HG03045 (cell line): ENCODE measurements at regions not wholly inside any gene's neighbourhood (a gene's known extent, or its start where the extent isn't known, plus 50 kb on each side); places are given as distances from the start of the nearest gene placed in this dataset.

ENCODE experiments used
- ATAC-seq: cut with Tn5 transposase; IDR thresholded peaks from one replicate; pipeline ENCODE4 v1.9.1; 2021; ENCODE audit warnings: mild to moderate bottlenecking, moderate library complexity; ENCODE audit not compliant: unreplicated experiment

DNA sequence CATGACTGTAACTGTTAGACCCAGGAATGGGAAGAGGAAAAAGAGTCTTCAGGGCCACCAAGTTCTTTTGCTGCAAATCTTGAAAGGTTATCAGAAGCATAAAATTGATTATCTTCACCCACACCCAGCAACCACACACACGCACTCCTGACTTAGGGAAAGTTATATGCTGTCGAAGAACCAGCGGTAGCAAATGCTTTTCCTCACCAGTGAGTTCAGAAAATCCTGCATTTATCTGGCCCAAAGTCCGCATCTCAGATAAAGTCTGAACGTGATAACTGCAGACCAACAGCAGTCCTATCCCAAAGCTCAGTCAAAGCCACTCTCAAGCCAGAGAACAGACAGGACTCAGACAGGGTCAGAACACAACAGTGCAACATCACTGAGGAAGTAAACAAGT lies 115.6 kb downstream of the IRS2 start:
- ATAC-seq = no peak

DNA sequence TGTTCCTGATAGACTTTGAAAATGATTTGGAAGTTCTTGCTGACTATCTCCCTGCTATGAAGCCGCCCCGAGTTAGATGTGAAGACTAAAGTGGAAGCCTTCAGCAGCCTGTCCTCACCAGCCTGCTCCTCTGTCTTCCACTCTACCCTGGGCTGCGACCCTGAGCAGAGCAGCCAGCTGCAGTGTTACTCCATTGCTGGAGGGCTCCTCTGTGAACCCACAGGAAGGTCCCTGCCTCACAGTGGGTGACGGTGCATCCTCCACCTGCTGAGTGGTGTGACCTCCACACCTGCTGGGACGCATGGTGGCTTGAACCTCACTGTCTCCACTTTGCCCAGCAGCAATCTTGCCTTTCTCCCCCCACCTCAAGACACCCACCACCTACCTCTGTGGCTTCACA lies 116.4 kb downstream of the IRS2 start:
- no peak for ATAC-seq

DNA sequence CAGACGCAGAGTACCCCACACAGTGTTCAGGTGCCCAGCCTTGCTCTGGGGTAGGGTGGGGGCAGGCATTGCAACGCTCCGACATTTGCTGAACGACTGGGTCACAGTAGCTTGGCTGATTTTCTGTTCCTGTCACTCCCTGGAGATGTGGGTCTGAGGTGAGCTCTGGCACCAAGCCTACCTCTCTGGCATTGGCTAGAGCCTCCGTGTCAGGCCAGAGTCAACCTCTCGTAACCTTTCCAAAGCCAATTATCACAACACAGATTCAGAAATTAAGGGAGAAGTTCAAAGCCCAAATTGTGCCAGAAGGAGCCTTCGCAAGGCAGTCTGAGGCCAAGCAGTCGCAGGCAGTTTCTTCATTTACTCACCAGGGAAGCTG lies 117.2 kb downstream of the IRS2 start:
- no peak for ATAC-seq

DNA sequence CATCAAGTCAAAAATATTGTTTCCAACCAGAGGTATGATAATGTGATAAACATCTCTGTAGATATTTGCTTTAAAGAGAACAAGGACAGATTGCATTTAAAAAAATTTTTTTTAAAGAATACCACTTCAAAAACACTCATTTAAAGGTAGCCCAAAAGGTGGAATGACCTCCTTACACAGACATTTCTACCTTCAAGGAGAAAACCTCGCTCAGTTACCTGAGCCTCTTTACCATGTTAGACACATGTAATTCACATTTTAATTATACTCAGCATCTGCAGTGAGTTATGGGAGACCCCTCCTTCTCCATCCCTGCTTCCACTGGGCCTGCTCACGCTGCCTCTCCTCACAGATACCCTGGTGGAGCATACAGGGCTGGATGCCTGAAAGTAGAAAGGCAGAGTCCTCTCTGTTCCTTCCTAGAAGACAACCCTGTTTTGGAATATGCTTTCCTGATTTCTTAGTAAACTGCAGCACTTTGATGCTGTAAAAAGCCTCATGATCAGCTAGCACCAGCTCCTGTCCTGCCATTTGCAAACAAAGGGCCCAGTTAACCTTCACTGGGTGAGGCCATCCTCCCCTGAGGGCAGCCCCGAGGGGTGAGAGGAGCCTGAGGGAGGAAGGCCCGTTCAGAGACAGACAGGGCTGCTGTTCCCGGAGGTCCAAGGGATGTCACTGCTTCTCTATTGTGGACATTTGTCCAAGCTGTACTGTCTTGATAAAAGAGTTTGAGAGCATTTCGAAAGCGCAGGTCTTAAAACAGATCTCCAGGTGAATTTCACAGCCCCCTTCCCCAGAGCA lies 117.8 kb downstream of the IRS2 start:
- no peak for ATAC-seq

DNA sequence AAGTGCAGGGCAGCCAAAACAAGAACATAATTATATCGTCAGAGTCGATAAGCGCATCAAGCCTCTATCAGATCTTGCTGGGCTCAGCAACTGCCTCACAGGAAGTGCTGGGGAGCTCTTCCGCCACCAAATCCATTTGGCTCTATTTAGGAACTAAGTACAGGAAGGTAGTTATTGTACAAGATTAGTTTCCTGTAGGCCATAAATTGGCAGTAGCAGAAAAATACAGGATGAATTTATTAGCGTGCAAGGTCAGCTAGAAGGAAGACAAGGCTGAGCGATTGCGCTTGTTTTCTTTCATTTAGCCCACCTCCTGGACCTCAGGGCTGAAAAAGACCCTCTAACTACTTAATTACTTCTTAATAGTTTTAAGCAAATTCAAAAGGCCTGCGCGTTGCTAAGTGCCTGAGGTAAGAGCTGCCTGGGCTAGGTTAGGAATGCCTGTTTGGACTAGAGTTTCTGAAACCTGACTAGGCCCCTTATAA lies 118.5 kb downstream of the IRS2 start:
- ATAC-seq = no peak

DNA sequence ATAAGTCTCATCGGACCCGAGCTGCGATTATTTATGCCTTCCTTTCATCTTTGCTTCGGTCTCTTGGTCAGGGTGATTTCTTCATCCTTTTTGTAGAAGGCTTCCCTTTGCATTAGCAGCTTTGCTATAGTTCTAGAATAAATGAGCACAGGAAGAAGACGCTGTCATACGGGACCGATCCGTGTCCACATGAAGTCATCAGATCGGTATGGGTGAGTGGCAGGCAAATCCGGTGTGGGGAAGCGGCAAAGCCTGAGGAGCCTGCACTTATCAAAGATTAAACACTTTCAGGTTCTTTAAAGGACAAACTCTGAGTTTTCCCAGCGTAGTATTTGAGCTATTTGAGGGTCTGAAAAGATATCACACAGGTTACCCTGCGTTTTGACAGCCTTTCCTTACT lies 119.3 kb downstream of the IRS2 start:
- no peak for ATAC-seq

DNA sequence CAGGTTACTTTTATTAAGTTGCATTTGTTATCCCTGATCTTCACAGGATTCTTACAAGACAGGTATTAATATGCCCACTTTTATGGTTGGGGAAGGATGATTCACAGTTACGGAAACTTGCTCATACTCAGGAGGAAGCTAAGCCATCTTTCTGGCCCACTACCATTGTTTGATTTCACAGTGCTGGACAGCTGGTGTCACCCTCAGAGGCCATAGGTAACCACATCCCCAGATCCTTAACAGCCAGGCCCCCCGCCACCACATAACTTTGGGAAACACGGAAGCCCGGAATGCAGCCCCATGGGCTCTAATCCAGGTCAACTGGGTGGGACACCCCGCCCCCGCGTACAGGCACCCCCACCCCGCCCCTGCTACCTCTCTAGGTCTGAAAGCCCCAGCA lies 119.7 kb downstream of the IRS2 start:
- no peak for ATAC-seq

DNA sequence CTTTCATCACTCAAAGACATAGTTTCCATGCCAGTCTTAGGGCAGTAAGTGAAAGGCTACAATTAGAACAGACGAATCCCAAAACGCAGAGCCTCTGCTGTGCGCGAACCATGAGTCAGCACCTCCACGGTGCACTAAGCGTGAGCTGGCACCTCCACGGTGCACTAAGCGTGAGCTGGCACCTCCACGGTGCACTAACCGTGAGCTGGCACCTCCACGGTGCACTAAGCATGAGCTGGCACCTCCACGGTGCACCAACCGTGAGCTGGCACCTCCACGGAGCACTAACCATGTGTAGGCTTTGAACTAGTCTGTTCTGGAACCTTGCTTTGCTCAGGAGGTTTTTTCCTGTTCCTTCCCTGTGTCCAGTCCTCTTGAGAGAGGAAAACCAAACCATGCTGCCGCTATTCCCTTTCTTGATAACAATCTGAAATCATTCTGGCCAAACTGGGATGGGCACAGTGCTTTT lies 120.6 kb downstream of the IRS2 start:
- ATAC-seq = no peak

DNA sequence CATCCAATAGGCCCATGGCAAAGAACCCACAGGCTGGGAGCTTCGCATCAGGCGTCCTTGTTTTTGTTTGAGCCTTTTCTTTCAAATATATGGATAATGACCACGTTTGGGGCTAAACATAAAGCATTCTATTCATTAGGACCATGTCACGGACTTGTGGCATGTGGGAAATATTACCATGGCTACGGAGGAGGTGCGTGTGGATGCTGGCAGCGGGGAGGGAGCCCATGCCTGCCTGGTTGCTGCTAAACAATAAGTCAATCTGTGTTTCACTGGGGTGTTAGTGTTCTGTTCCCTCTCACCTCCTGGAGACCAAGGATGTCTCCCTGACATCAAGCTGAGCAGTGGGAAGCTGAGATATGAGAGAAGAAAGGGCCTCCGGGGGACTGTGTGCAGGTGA lies 121.1 kb downstream of the IRS2 start:
- no peak for ATAC-seq

DNA sequence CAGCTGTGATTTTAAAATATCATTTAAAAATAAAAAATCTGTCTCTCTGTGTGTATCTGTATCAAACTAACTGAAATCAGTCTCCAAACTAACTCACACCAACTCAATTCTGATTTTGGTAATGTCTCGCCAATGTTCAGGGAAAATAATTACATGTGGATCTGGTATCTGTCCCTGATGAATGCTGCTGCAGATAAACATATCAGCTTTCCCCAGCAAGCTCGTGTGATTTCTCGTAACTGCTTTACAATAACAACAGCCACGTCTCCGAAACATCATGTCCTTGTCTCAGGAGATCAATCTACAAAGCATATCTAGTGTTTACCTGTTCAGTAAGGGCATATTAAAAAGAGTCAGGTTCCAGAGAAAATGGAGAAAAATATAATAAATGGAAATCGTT lies 129.0 kb downstream of the IRS2 start:
- no peak for ATAC-seq

DNA sequence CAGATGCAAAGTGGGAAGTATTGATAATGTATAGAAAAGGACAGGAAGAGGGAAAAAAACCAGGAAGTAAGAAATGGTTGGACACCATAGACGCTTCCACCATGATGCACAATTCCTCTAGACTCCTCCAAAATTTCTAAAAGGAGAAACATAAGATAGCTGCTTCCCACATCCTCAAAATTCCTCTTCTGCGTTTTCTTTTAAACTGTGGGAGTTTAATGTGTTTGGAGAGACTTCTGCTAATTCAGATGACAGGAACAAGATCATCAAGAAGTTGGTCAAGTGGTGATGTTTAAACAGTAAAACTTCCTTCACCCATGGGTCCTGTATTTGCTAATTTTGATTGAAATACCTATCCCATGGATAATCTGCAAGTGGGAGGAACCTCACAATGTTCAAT lies 130.2 kb downstream of the IRS2 start:
- ATAC-seq = no peak

DNA sequence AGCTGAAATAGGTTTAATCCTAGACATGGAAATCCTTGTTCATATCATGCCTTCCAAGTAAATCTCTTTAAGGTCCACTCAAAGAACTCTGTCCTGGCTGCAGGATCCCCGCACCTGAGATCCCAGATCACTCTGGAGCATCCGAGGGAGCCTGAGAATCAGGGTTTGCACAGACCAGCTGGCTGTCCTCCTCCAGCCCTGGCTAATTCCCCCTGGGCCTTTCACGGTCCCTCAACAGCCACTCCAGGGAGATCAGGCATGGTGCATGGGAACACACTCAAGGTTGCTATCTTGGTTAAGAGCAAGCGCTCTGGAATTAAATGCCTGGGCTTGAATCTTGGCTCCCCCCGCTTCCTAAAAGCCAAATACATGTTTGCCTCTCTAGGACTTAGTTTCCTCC lies 130.8 kb downstream of the IRS2 start:
- ATAC-seq = no peak

DNA sequence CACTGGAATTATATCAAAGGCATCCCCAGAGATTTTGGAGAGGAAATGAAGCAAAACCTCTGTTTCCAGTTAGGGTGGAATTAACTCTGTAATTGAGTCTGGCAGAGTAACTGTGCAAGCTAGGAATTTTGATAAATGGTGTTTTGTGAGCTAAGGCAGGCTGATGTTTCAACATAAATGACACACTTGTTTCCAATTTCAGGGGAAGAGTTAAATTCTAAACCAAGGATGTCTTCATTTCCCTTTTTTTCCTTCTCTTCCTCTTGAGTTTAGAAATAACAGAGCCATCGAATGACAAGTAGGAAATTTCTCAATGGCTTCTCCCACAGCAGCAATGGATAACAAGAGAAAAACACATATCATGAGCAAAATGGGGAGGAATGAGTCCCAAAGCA lies 131.2 kb downstream of the IRS2 start:
- no peak for ATAC-seq

DNA sequence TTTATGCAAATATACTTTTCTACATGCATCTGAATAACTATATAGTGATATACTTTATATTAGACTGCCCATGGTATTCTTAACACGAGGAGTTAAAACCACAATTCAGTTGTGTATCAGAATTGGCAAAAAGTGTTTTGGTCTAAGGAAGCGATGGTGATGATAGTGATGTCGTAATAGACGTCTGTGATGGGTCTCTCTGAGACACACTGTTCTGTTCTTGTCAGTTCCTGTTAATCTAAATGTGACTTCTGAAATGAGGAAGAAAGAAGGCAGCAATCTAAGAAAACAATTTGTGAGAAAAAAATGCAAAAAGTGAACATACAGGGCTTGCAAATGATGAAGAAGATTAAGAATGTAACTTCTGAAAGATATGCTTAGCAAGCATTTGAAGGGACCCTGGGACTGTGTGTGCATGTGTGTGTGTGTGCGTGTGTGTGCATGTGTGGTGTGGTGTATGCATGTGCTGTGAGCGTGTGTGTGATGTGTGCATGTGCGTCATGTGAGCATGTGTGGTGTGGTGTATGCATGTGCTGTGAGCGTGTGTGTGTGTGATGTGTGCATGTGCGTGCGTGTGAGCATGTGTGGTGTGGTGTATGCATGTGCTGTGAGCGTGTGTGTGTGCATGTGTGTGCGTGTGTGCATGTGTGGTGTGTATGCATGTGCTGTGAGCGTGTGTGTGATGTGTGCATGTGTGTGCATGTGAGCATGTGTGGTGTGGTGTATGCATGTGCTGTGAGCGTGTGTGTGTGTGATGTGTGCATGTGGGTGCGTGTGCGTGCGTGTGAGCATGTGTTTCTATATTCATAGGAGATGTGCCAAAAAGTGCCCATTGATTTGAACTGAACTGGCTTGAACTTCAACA lies 131.8 kb downstream of the IRS2 start:
- ATAC-seq = no peak

DNA sequence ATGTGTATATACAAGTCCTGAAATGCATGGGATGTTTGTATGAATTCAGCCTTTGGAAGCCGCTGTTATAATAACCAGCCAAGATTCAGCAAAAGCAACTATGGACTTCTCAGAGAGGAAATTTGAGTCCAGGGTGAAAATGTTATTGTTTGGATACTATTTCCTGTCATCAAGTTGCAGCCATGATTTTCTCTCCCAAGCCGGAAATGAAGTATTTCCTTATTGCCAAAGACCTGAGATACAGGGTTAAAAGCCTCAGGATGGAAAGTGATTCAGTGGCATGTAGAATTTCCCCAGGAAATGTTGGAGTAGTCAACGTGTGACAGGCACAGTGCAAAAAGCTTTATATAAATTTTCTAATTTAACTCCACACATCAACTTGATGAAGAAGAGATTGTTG lies 133.9 kb downstream of the IRS2 start:
- ATAC-seq = no peak

DNA sequence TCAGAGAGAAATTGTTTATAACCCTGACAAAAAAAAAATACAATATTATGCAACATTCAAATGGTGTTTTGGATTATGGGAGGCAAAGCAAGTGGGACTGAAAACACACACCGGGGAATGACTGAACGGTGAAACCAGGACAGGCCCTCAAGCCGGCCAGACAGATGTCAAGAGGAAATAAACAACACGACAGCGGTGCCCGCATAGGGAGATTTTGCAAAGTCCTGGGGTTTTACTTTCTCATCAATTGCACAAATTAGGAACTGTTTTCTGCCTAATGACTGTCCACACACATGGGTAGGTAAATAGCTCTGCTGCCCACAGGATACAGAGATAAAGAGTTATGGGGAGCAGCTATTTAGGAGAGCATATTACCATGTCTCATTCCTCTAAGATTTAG lies 134.5 kb downstream of the IRS2 start:
- no peak for ATAC-seq

DNA sequence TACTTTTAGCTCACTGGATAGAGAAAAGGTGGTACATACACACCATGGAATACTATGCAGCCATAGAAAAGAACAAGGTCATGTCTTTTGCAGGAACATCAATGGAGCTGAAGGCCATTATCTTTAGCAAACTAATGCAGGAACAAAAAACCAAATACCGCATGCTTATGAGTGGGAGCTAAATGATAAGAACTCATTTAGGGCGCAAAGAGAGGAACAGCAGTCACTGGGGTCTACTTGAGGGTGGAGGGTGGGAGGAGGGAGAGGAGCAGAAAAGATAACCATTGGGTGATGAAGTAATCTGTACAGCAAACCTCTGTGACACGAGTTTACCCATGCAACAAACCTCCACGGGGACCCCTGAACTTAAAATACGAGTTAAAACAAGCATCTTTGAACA lies 135.1 kb downstream of the IRS2 start:
- no peak for ATAC-seq

DNA sequence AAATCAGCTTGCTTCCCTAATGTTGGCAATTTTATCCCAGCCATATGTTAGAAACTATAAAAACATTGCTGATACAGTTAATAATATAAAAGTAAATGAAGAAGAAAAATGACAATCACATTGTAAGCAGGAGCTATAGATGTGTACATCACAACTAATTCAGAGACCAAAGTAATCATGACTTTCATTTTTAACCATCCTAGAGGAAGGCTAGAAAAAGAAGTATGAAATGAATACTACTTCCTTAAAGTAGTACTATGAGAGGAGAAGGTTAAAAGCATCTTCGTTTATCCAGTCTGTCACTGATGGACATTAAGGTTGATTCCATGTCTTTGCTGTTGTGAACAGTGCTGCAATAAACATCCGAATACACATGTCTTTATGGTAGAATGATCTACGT lies 135.5 kb downstream of the IRS2 start:
- no peak for ATAC-seq

DNA sequence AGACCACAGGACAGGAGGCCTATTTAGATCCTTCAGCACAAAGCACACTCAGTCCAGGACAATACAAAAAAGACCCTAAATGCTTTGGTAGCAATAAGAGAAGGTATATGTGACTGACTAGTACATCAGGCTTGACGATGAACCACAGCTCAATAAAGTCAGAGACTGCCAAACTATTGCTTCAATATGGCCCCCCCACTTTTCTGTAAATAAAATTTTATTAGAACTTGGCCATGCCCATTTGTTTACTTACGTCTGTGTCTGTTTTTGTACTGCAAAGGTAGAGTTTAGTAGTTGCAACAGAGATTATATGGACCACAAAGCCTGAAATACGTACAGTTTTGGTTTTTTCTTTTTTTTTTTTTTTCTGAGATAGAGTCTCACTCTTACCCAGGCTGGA lies 136.7 kb downstream of the IRS2 start:
- ATAC-seq = no peak

DNA sequence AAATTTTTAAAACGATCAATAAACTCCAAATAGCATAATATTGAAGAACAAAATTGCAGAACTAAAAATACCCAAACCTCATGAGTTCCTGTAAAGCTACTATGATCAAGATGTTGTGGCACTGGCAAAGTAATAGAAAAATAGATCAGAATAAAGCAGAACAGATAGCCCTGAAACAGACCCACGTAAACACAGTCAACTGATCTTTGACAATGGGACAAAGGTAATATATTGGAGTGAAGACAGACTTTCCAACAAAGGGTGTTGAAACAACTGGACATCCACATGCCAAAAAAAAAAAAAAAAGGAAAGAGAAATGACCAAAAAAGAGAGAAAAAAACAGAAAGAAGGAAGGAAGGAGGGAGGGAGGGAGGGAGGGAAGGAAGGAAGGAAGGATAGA lies 138.7 kb downstream of the IRS2 start:
- no peak for ATAC-seq

DNA sequence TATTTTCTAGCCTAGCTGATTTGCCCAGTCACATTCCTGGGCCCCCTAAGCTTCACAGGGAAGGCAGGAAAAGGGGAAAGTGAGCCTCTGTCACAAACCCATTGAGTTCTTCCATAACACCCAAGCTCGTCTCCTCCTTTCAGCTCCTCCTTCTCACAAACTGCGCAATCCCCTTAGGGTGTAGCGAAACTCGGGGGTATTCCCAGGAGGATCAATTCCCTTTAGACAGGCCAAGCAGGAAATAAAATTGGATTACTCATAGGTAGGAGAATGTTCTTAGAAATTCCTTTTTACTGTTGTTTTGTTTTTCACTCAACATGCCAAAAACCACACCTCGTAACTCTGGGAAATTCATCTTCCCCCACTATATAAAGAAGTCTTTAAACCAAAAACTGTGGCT lies 139.3 kb downstream of the IRS2 start:
- no peak for ATAC-seq

DNA sequence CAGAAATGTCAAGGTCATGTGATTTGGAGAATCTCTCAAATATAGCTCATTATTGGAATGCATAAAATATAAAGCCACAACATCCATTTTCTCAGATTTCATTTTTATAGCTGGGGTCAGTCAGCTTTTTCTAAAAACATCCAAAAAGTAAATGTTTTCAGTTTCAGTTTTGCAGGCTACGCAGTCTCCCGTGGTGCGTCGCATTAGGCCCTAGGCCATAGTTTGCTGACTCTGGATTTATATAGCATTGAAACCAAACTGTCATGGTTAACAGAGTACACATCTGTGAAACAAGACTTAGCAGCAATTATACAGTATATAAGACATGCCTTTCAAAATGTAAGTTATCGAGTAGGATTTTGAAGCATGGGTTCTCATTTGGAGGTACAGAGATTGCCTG lies 140.0 kb downstream of the IRS2 start:
- no peak for ATAC-seq
